Coronary artery (tissue), 2 donors: ENCODE measurements at regions not wholly inside any gene's neighbourhood (a gene's known extent, or its start where the extent isn't known, plus 50 kb on each side); places are given as distances from the start of the nearest gene placed in this dataset.

Source experiments
- DNase-seq: peaks from one replicate; pipeline ENCODE4 v3.0.0-alpha.2; 2017; ENCODE audit warnings: low spot score
- H3K27ac ChIP-seq, 2 donors: fragments of 200-600 bp; sonication (generic); one replicate each; pipeline ENCODE4 v1.5.1; 2016 to 2019
- H3K4me3 ChIP-seq: fragments of 200-600 bp; sonication (generic); 2 replicates; pipeline ENCODE4 v1.5.1; 2016; ENCODE audit warnings: mild to moderate bottlenecking, moderate library complexity
- TF ChIP-seq, protein P1 (sequence below): fragments of 200-600 bp; sonication (generic); IDR thresholded peaks from one replicate; pipeline ENCODE4 v1.5.1; 2019; ENCODE audit warnings: antibody characterized with exemption

DNA sequence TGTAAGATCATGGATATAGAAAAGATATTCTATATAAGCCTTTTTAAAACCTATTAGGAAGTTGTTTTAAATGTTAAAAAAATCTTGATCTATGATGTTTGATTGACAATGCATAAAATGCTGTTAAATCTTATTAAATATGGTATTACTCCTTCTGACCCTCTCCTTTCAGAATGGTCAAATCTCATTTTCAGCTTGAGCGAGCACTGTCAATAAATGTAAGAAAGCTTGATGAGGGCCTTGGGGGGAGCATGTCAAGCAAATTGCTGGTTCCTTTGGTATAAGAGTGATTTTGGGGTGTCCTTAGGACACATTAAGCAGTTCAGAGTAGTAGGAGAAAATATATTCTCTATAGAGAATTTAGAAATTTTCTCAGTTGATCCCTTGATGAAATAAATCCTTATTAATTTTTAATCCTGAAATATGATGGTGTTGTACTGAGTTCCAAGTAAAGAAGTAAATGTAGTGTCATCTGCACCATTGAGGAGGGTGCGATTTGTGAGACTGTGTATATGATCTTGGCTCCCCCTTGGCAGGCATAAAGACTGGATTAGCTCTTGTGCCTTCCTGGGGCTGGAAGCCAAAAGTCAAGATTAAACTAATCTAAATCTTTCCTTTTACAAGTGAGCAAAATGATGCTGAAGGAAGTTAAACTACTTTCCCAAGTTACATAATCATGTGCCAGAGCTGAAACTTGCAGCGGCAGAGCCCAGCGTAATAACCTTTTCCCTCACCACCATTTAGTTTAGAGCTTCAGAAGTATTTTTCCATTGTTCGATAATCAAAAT is 82.6 kb upstream of the ANK2 start:
- no peak overlapping the region for H3K4me3 ChIP-seq
- DNase-seq = no peak
- no peak overlapping the region for H3K27ac ChIP-seq
- TF ChIP-seq, protein P1, sequence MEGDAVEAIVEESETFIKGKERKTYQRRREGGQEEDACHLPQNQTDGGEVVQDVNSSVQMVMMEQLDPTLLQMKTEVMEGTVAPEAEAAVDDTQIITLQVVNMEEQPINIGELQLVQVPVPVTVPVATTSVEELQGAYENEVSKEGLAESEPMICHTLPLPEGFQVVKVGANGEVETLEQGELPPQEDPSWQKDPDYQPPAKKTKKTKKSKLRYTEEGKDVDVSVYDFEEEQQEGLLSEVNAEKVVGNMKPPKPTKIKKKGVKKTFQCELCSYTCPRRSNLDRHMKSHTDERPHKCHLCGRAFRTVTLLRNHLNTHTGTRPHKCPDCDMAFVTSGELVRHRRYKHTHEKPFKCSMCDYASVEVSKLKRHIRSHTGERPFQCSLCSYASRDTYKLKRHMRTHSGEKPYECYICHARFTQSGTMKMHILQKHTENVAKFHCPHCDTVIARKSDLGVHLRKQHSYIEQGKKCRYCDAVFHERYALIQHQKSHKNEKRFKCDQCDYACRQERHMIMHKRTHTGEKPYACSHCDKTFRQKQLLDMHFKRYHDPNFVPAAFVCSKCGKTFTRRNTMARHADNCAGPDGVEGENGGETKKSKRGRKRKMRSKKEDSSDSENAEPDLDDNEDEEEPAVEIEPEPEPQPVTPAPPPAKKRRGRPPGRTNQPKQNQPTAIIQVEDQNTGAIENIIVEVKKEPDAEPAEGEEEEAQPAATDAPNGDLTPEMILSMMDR = no peak

DNA sequence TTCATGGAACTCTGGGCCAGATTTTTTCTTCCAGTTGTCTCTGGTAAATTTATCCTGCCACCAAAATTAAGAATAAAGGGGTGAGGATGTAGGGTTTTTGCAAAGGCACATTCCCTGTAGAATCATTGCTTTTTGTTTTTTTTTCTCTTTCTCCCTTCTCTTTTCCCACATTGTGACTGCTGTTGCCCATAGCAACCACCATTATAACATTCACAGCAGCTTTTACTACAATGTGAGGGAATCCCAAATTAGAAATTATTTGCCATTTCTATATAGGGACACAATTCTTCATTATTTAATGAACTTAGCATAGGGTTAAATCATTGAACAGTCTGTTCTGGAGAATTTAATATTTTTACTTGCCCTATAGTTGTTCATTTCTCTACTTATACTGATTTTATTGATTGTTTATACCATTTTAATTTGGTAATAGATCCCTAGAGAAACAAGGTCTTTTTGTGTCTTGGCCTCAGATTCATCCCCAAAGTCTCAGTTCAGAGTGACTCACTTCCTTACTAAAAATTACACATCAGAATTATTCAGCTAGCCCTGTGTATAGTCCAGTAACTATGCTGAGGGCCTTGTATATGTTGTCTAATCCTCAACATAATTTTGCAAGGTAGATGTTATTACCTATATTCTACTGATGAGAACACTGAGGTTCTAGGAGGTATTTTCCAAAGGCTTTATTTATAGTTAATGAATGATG is 80.8 kb upstream of the ANK2 start:
- no peak overlapping the region for H3K27ac ChIP-seq
- no peak overlapping the region for H3K4me3 ChIP-seq
- DNase-seq = no peak
- TF ChIP-seq, protein P1 = no peak

DNA sequence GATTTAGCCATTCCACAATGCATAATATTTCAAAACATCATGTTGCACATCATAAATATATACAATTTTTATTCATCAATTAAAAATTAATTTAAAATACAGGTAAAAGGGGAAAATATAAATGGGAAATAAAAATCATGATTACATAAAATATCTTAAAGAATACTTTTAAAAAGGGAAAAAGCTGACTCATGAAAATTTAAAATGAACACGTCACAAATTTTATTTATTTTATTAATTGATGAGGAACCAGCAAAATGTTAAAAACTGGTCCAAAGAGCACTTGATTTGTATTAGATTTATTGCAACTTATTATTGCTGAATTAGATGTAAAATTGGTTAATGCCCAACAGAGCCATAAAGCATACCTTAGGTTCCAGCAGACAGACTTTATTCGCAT is 78.5 kb upstream of the ANK2 start:
- Histone ChIP-seq H3K4me3 (no peak overlapping the region), H3K27ac (no peak overlapping the region)
- TF ChIP-seq, protein P1 = no peak
- no peak for DNase-seq

DNA sequence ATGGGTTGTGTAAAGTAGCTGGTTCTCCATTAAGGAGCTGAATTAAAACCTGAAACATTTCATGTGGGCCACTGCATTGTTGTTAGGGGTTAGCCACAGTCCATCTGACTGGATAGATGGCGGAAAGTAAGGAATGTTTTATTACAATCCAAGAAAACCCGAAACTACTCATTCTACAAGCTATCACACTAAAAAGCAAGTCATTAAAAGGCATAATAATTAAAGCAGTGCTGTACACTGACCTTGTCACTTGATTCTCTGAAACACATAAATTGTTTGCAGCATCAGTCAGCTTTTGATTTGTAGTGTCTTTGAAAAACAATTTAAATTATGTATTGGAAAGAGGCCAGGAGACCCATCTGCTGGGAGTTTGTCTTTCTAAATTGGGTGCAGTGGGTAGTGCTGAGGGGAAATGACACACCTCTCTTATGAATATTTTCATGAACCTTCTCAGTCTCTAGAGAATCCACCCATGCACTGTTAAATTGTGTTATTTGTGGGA is 75.7 kb upstream of the ANK2 start:
- no peak overlapping the region for H3K4me3 ChIP-seq
- TF ChIP-seq, protein P1 = no peak
- no peak overlapping the region for H3K27ac ChIP-seq
- DNase-seq = no peak

DNA sequence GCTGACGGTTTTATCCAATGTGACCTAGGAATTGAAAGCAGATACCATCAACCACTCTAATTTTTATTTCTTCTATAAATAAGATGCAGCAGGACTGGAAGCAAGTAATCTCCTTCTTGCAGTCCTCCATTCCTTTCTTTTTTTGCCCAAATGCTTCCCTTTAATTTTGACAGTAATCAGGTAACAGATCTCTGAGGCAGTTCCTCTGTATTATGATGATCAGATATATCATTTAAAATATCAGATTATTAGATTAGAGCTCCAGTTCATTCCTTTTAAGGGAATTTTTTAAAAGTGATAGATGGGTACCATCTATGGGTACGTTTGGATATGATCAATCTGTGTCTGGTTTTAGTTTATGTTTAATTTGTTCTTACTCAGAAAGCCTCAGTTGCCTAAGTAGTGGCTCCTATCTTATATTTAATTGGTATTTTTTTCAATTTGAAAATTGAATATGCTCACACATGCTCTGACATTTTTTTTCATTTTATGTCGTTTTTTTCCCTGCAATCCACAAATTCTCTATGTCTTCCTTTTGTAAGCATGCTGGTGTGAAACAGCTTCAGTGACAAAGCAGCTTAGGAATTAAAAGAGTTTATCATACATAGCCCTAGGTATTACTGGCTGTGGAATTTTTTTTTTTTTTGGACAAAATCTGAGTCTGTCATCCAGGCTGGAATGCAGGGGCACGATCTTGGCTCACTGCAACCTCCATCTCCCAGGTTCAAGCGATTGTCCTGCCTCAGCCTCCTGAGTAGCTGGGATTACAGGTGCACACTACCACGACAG is 73.7 kb upstream of the ANK2 start:
- Histone ChIP-seq H3K4me3 (no peak overlapping the region), H3K27ac (no peak overlapping the region)
- TF ChIP-seq, protein P1 = no peak
- no peak for DNase-seq

DNA sequence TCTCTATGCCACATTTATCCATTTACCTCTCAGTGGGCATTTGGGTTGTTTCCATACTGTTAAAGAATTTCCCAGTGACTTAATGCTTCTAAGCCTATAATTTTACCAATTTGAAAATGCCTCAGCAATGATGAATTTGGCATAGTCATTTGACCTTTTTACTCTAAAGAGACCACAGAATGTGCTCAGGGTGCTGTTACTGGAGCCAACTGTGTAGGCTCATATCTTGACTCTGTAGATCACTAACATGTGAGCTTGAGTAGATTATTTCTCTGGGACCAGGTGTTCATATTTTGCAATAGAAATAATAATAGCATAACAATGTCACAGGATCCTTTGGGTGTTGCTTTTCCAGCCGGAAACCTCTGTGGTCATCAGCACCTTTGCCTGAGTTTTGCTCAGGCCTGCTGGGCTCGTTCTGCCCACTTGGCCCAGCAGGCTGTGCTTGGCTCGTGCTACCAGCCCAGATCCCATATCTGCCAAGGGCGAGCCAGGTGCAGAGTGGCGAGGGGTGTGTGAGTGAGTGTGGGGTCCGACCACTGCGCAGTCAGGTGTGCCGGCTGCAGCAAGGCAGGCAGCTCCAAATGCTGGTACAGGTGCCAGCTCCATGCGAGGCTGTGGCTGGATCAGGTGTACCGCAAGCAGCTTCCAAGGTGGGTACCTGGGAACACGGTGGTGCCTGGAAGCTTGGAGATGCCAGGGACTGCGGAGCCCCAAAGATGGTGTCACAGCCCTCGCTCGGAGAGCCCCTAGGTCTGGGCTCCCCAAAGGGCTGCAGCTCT is 70.6 kb upstream of the ANK2 start:
- Histone ChIP-seq H3K27ac (no peak overlapping the region), H3K4me3 (no peak overlapping the region)
- DNase-seq = no peak
- TF ChIP-seq, protein P1 = no peak
